ENCODE measurements at regions not wholly inside any gene's neighbourhood (a gene's known extent, or its start where the extent isn't known, plus 50 kb on each side); places are given as distances from the start of the nearest gene placed in this dataset.

DNA sequence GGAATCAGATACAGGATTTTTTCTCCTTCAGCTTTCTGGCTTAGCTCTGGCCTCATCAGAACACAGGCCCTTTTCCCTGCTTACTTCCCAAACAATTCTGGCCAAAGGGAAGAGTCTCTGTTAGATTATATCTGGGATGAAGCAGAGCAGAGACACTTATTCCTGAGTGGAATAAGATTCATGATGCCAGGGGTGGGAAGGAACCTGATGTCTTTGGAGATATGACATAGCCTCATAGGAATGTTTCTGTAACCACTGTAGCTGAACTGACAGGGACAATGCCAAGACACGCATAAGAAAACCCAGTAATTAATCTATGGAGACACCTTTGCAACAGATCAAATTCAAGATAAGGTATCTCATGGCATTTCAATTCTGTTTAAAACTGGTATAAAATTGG is 177.1 kb upstream of the RAG2 start:
- TF ChIP-seq SUZ12 (IDR thresholded peaks at IDR 0.05) = no peak
- TF ChIP-seq FOXM1 (IDR thresholded peaks at IDR 0.05; ENCODE audit: borderline replicate concordance) = no peak
- no peak for TF ChIP-seq NFRKB (IDR thresholded peaks at IDR 0.05)
- no peak for TF ChIP-seq TARDBP (IDR thresholded peaks at IDR 0.05)
- TF ChIP-seq SP1 (IDR thresholded peaks at IDR 0.05) = no peak
- no peak for TF ChIP-seq ZNF384 (IDR thresholded peaks at IDR 0.05)
- TF ChIP-seq, protein P1, sequence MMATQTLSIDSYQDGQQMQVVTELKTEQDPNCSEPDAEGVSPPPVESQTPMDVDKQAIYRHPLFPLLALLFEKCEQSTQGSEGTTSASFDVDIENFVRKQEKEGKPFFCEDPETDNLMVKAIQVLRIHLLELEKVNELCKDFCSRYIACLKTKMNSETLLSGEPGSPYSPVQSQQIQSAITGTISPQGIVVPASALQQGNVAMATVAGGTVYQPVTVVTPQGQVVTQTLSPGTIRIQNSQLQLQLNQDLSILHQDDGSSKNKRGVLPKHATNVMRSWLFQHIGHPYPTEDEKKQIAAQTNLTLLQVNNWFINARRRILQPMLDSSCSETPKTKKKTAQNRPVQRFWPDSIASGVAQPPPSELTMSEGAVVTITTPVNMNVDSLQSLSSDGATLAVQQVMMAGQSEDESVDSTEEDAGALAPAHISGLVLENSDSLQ (IDR thresholded peaks at IDR 0.05) = no peak
